ENCODE measurements at regions not wholly inside any gene's neighbourhood (a gene's known extent, or its start where the extent isn't known, plus 50 kb on each side); places are given as distances from the start of the nearest gene placed in this dataset.

DNA sequence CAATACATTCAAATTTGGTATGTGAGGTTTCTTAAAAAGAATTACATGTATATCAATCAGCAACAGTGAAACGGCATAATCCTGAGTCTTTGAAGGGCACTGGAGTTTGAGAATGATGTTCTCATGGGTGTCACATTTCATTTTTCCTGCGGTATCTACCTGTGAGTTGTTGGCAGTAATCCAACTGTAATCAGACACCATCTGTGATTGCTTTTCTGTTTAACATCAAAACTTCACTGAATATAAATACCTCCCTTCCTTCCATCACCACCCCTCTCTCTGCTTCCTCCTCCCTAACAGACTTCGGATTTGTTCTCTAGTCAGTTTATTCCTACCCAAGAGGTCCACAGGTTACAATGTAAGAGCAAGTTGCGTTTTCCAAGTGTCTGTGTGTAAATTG is 275.2 kb upstream of the PCSK5 start:
- DNase-seq (ENCODE audit: low read depth): no peak

GRCh38 chr9:75616052-75616451 is 274.4 kb upstream of the PCSK5 start:
- DNase-seq (ENCODE audit: low read depth): no peak

DNA sequence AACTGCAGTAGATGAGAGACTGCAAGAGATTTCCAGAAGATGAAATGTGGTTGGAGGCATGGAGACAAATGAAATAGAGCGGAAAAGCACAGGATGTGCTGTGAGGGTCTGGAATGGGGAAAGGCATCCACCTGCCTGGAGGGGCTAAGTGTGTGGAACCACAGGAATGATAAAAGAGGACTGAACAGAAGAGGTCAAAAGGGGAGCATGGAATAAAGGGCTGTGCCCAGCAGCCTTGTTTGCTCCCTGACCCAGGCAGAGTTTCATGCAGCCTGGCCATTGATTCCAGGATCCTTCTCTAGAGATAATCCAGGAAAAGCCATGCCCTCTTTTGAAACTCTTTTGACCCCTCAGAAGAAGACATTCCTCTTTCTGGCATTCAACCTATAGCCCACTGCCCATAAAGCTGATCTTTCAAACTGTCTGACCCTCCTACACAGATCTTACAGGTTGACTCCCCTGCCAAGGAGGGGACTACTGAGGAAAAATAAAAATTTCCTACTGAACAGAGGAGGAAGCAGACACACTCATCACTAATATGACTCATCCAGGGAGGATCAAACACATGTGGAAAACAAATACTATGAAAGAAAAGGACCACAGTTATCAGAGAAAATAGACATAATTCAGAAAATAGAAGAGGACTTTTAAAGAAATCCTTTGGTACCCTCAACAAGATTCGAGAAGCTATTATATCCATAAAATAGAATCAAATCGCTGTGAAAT is 273.5 kb upstream of the PCSK5 start:
- no peak for DNase-seq (ENCODE audit: low read depth)

DNA sequence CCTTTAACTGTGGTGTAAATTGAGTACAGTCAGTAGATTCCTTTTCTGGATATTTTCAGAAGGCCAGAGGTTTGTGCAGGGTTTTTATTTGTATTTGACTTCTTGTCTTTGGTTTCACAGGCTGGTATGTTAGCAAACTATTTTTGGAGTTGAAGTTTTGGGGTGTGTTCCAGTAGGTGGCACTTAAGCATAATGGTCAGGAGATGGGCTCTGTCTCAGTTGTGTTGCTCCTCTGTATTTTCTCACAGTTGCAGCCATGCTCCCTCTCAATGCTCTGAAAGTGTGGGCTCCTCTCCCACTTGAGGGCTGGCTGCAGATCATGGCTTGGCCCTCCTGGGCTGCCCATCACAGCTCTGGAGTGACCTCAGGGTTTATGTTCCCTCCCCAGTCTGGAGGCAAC is 267.0 kb upstream of the PCSK5 start:
- no peak for DNase-seq (ENCODE audit: low read depth)

GRCh38 chr9:75624998-75625397 is 265.5 kb upstream of the PCSK5 start:
- DNase-seq (ENCODE audit: low read depth): no peak

DNA sequence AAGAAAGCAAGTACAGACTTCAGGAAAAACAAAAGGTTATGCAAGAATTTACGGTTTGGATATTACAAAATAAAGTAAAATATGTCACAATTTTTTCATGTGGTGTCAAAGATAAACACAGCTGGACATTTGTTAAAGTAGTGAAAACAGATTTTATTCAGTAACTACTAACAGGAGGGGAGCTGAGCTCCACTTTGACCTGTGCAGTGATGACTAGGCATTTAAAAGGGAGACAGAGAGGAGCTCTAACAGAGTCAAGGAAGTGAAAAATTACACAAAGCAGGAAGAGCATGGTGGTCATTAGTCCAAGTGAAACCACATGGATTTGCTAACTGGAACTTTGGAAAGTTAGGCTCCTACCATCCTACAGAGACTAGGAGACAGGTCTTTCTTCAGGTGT is 263.6 kb upstream of the PCSK5 start:
- DNase-seq (ENCODE audit: low read depth): no peak

GRCh38 chr9:75628952-75629351 is 261.5 kb upstream of the PCSK5 start:
- DNase-seq (ENCODE audit: low read depth): no peak

DNA sequence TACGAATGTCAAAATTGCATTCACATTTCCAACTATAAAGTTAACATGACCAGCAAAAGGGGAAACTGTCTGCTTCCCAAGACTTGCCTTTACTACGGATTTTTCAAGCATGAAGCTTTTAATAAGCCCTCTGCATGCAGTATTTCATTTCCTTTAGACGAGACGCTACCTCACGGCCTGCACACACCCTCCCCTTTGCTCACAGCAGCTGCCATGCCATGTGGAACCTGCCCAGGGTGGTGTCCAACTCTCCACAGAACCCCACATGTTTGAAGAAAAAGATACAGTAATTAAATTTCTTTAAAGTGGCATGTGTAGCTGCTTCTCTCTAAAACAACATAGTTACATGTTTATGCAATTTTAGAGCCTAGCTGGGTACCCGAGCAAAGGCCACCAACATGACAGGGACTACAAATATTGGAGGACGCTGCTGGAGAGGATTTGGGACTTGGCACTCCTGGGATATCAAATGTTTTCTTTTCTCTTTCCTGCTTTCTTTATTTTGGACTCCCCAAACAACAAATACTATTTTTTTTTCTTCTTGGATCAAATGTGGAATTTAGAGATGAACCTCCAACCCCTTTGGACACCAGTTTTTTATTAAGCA is 256.9 kb upstream of the PCSK5 start:
- no peak for DNase-seq (ENCODE audit: low read depth)

- DNase-seq (ENCODE audit: low read depth): no peak
Observed at GRCh38 chr9:75636427-75637045, 253.9 kb upstream of the PCSK5 start.

- DNase-seq (ENCODE audit: low read depth): no peak
Observed at GRCh38 chr9:75639971-75640610, 250.4 kb upstream of the PCSK5 start.

- DNase-seq (ENCODE audit: low read depth): no peak
Observed at GRCh38 chr9:75642522-75642921, 248.0 kb upstream of the PCSK5 start.

DNA sequence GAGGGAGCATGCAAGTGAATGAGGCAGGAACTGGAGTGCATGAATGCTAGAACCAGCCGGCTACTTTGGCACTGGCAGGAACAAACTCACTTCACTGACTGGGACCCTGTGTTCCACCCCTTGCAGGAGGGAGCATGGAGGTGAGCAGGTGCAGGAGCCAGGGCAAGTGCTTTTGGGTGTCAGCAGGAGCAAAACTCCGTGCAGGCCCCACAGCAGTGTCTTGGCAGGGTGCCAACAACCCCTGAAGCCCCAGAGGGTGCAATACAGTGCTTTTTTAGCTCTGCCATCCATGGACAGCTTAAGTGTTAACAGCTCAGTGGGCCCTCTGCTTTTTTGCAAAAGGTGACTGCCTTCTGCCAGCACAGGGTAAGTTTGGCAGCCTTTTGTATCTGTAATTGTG is 245.8 kb upstream of the PCSK5 start:
- DNase-seq (ENCODE audit: low read depth): no peak

- no peak for DNase-seq (ENCODE audit: low read depth)
Observed at GRCh38 chr9:75648034-75648433, 242.4 kb upstream of the PCSK5 start.

DNA sequence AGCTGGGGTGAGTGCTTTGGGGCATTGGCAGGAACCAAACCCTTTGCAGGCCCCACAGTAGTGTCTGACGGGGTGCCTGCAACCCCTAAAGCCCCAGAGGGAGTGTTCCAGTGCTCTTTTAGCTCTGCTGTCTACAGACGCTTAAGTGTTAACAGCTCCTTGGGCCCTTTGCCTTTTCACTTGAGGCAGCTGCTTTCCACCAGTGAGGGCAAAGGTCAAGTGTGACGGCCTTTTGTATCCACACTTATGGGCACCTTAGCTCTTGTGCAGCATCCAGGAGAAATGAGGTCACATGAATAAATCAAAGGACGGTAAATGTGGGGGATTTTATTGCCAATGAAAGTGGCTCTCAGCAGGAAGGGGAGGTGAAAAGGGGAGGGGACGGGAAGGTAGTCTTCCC is 241.4 kb upstream of the PCSK5 start:
- DNase-seq (ENCODE audit: low read depth): no peak

DNA sequence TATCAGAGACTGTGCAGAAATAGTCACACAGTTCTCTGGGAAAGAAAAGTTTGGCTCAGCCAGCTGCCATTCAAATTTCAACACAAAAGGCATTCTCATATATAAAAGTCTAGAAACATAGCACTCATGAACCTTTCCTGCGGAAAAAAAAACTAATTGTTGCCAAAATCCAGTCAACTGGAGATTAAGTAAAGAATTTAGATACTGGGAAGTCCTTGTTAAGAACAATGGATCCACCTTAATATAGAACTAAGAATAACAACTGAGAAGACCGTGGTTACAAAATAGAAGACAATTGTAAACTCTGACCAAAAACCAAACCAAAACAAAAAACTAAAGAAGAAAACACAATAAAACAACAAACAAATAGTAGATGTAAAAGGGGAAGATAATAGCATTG is 238.8 kb upstream of the PCSK5 start:
- no peak for DNase-seq (ENCODE audit: low read depth)

DNA sequence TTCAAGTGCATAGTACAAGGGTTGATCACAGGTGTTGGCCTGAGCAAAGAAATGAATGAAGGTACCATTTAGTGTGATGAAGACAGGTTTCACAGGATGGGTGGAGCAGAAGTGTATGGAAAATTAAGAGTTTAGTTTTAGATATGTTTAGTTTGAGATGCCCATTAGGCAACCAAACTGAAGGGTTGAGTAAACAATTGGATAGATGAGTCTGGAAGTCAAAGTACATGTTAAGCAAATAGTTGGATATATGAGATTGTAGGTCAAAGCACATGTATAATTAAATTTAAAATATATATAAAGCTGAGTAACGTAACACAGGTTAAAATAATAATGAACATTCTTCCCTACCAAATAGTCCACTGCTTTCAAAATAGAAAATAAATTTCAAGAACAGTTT is 237.1 kb upstream of the PCSK5 start:
- no peak for DNase-seq (ENCODE audit: low read depth)

DNA sequence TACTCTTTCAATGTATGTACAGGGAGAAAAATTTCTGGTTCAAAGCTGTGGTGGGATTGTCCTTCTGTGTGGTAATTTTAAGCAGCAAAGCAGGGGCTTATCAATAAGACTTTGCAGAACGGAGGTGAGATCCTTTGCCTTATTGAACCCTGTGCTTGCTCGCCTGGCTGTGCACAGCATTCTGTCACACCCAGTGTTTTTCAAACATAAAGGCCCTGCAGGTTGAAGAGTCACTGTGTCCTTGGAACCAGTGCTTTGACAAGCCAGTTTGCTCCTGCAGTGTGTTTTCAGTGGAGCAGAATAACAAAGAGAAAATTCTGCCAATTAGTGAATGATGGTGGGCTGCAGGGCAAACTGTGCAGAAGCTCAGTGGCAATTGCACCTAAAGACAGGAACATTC is 236.7 kb upstream of the PCSK5 start:
- no peak for DNase-seq (ENCODE audit: low read depth)

GRCh38 chr9:75657015-75657414 is 233.5 kb upstream of the PCSK5 start:
- no peak for DNase-seq (ENCODE audit: low read depth)

DNA sequence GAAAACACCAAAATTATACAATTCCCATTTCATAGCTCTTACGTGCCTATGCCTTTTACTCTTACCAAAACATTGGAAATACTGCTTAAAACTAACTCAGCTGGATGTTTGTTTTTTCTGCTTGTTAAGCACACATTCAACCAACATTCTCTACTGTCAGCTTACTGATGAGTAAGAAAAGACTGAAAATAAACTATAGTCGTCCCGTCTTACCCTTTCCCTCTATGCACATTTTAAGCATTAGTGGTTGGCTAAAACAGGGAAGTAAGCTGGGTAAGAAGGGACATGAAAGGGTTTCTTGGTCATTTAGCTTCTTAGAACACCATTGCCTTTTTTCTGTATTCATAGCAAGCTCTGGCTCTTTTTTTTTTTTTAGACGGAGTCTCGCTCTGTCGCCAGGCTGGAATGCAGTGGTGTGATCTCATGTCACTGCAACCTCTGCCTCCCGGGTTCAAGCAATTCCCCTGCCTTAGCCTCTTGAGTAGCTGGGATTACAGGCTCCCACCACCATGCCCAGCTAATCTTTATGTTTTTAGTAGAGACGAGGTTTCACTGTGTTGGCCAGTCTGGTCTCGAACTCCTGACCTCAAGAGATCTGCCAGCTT is 232.1 kb upstream of the PCSK5 start:
- no peak for DNase-seq (ENCODE audit: low read depth)

- DNase-seq (ENCODE audit: low read depth): no peak
Observed at GRCh38 chr9:75664597-75664996, 225.9 kb upstream of the PCSK5 start.

DNA sequence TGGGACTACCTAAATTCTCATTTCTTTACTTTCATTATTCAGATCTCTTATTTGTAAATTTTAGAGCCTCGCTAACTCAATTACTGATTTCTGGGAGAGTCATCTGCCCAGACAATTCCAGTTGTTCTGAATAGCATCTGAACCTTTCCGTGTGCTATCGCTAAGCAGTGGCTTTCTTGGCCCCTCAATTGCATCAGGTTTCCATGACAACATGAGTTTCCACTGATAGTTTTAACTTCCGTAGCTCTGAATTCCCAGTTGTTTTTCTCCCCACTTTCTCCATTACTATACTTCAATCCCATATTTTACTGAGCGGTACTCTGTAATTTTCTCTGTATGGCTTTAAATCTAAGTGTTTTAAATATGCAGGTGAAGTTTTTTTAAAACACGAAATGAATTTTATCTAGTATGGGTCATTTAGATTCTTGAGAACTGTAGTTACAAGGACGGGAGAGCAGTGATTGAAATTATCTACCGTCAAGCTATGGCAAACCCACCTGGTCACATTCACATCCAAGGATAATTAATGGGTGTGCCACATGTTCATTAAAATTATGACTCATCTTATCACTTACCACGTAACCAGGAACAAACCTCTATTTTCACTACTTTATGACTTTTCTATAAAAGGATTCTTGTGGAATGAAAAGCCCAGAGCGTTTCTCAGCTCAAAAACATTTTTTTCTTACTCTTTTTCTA is 223.5 kb upstream of the PCSK5 start:
- DNase-seq (ENCODE audit: low read depth): no peak

DNA sequence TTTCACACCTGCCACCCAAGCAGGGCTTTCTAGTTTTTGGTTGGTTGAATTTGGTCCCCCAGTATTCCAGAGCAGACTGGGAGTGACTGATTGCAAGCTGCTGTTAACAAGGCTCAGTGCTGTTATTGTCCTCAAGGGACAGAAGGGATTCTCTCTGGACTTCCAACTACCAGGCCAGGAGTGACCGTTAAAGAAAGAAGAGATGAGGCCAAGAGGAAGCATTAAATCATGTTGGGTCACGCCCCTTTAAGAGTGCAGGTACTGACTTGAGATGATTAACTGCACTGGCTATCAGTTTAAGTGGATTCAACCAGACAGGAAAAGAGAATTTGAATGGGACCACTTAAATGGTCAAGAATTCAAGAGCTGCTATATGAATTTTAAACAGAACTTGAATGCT is 220.8 kb upstream of the PCSK5 start:
- DNase-seq (ENCODE audit: low read depth): no peak
